Adrenal gland (tissue), 9 donors: ENCODE measurements at regions not wholly inside any gene's neighbourhood (a gene's known extent, or its start where the extent isn't known, plus 50 kb on each side); places are given as distances from the start of the nearest gene placed in this dataset.

Source experiments
- DNase-seq, 7 donors: peaks; one replicate each; pipeline ENCODE4 v3.0.0-alpha.2; 2019 to 2020
- H3K27ac ChIP-seq, 5 donors: fragments of 200-600 bp; sonication (generic) in 4 of 5; 1 replicate in 3 of 5; 2 replicates in 2 of 5; pipeline versions ENCODE4 v1.5.1 to v1.8.0; 2016 to 2020; ENCODE audit warnings: mild to moderate bottlenecking in 1 of 5
- H3K27me3 ChIP-seq: fragments of 200-600 bp; 2 replicates; pipeline ENCODE4 v1.8.0; 2021
- H3K36me3 ChIP-seq, 2 donors: fragments of 200-600 bp; replicated peaks in 1 of 2; 1 replicate in 1 of 2; 2 replicates in 1 of 2; pipeline versions ENCODE4 v1.5.1 to v1.8.0; 2018 to 2022
- H3K4me1 ChIP-seq, 2 donors: fragments of 200-600 bp; replicated peaks in 1 of 2; 1 replicate in 1 of 2; 2 replicates in 1 of 2; pipeline versions ENCODE4 v1.5.1 to v1.8.0; 2018 to 2021
- H3K4me3 ChIP-seq, 4 donors: fragments of 200-600 bp; sonication (generic) in 3 of 4; one replicate each; pipeline ENCODE4 v1.5.1; 2016 to 2018
- H3K9me3 ChIP-seq, 3 donors: fragments of 200-600 bp; sonication (generic) in 1 of 3; replicated peaks in 1 of 3; 1 replicate in 2 of 3; 2 replicates in 1 of 3; pipeline versions ENCODE4 v1.5.1 to v1.8.0; 2016 to 2021
- POLR2A ChIP-seq, 2 donors: fragments of 450-650 bp; IDR thresholded peaks; one replicate each; pipeline ENCODE4 v1.6.1; 2017; ENCODE audit warnings: antibody characterized with exemption in 2 of 2, mild to moderate bottlenecking in 2 of 2, moderate library complexity in 1 of 2
- WGBS, 4 donors: extraction: QIAGEN DNeasy Blood & Tissue Kit in 2 of 4; methylation state at CpG; one replicate each; pipeline versions ENCODE4 v1.1.5 to v1.1.7; 2013 to 2017; 5-methylcytosine and 5-hydroxymethylcytosine counted together
- intact Hi-C, 2 donors: fragments of 100-400 bp; cut with DNase I; formaldehyde crosslinking; loops; one replicate each; pipeline versions ENCODE4 v1.14.1 to v1.15.0; 2022 to 2023
- TF ChIP-seq, protein P1 (sequence below), 6 experiments: fragments of 450-650 bp in 4 of 6; fragments of 200-600 bp in 2 of 6; sonication (generic) in 1 of 6; IDR thresholded peaks; 1 replicate in 5 of 6; 2 replicates in 1 of 6; pipeline versions ENCODE4 v1.5.1 to v1.8.0; 2016 to 2021; ENCODE audit warnings: antibody characterized with exemption in 6 of 6, mild to moderate bottlenecking in 2 of 6, moderate library complexity in 1 of 6
- donor health status: healthy with polysubstance abuse.
- donor health status: Bipolar disorder and iron deficiency.
- donor health status: DM: yes; HTN: yes; CAD: no.
- donor health status: DM: no; HTN: no; CAD: no.
- donor health status: DM: no; HTN: no; CAD: no.

DNA sequence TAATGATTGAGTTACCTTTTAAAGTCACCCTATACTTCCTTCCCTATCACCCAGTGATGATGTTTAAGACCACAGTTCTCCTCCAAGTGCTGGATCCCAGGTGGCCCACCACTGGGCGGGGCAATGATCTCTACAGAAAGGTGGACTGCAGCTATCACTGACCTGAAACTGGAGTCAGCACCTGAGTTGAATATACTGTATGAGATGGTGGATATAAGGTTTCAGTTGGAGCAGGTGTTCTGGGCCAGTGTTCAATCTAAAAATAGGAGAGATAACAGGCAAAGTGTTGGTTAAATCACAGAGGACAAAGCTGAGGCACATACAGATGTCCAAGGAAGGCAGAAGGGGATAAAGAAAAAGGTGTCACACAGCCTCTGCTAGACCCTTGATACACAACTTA, 96.6 kb downstream of the SIPA1L2 start:
- 83 to 100% (median 90%) methylated on average over 1 of the region's 1 CpG for WGBS, 4 donors
- intact Hi-C loops: no loop called here
- Histone ChIP-seq H3K9me3 (no peaks in the 10 kb centered on the region), H3K36me3 (no peaks in the 10 kb centered on the region), H3K4me3 (no peak overlapping the region), H3K4me1 (no peaks in the 10 kb centered on the region), H3K27ac (no peak overlapping the region), H3K27me3 (no peaks in the 10 kb centered on the region)
- DNase-seq: no peak
- TF ChIP-seq POLR2A (IDR thresholded peaks at IDR 0.05): no peak
- TF ChIP-seq, protein P1, sequence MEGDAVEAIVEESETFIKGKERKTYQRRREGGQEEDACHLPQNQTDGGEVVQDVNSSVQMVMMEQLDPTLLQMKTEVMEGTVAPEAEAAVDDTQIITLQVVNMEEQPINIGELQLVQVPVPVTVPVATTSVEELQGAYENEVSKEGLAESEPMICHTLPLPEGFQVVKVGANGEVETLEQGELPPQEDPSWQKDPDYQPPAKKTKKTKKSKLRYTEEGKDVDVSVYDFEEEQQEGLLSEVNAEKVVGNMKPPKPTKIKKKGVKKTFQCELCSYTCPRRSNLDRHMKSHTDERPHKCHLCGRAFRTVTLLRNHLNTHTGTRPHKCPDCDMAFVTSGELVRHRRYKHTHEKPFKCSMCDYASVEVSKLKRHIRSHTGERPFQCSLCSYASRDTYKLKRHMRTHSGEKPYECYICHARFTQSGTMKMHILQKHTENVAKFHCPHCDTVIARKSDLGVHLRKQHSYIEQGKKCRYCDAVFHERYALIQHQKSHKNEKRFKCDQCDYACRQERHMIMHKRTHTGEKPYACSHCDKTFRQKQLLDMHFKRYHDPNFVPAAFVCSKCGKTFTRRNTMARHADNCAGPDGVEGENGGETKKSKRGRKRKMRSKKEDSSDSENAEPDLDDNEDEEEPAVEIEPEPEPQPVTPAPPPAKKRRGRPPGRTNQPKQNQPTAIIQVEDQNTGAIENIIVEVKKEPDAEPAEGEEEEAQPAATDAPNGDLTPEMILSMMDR (IDR thresholded peaks at IDR 0.05): no peak

DNA sequence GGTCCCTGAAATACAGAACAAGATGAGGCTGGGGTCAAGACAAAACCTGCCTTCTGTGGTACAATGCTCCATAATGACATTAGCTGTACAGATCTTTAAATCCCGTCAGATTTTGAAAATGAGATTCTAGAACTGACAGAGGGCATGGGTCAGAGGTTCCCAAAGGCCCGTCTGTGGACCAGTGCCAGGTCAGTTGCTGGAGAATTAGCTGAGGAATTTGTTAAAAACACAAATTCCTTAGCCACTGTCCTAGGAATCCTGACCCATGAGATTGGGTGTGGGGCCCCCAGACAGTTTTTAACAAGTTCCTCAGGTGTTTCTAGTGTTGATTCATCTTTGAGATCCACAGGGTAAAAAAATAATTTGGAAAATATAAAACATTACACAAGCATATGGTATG, 97.0 kb downstream of the SIPA1L2 start:
- Histone ChIP-seq H3K9me3 (no peaks in the 10 kb centered on the region), H3K4me3 (no peak overlapping the region), H3K27me3 (no peaks in the 10 kb centered on the region), H3K4me1 (no peaks in the 10 kb centered on the region), H3K36me3 (no peaks in the 10 kb centered on the region), H3K27ac (no peak overlapping the region)
- intact Hi-C loops: no loop called here
- 73 to 92% (median 82%) methylated on average over 2 of the region's 2 CpGs for WGBS, 4 donors
- DNase-seq: no peak
- TF ChIP-seq, protein P1 (IDR thresholded peaks at IDR 0.05): no peak
- no peak for TF ChIP-seq POLR2A (IDR thresholded peaks at IDR 0.05)

DNA sequence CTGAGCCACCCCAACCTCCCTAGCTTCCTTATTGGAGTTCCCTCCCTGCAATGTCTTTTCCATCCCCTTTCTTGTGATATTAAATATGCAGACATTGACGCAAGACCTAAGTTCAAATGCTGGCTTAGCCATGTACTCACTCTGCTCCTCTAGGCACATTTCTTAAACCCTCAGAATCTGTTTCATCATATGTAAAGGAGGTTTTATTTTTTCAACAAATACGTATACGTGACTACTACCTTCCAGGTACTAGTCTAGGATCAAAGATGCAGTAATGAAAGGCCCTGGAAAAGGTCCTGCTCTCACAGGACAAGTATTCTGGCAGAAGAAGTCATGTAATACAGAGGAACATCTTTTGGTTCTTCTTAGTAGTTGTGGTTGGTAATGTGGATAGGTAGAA, 98.6 kb downstream of the SIPA1L2 start:
- Histone ChIP-seq H3K4me3 (no peak overlapping the region), H3K9me3 (no peaks in the 10 kb centered on the region), H3K36me3 (no peaks in the 10 kb centered on the region), H3K27me3 (no peaks in the 10 kb centered on the region), H3K27ac (no peak overlapping the region), H3K4me1 (no peaks in the 10 kb centered on the region)
- no peak for DNase-seq
- intact Hi-C loops: no loop called here
- 93 to 99% (median 96%) methylated on average over 3 of the region's 3 CpGs for WGBS, 4 donors
- TF ChIP-seq POLR2A (IDR thresholded peaks at IDR 0.05): no peak
- TF ChIP-seq, protein P1 (IDR thresholded peaks at IDR 0.05): no peak

DNA sequence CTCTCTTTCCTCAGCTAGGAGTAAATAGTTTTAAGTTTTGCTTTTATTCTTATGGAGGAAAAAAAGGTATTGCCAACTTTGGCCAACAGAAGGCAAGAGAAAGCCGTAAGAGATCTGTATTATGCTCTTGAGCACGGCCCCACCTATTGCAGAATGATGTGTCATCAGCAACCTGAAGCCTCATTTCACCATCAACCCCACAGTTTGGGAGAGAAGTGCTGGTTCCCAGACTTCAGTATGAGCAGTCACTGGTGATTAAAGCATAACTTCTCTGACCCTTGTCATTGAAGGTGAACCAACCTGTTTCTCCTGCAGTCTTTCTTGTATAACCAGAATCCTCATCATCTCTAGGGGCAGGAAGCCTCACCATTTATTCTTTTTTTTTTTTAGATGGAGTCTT, 100.2 kb downstream of the SIPA1L2 start:
- Histone ChIP-seq H3K4me3 (no peak overlapping the region), H3K27me3 (no peaks in the 10 kb centered on the region), H3K27ac (no peak overlapping the region), H3K9me3 (no peaks in the 10 kb centered on the region), H3K36me3 (no peaks in the 10 kb centered on the region), H3K4me1 (no peaks in the 10 kb centered on the region)
- 94 to 100% (median 99%) methylated on average over 2 of the region's 2 CpGs for WGBS, 4 donors
- TF ChIP-seq, protein P1 (IDR thresholded peaks at IDR 0.05): no peak
- TF ChIP-seq POLR2A (IDR thresholded peaks at IDR 0.05): no peak
- intact Hi-C loops: no loop called here
- no peak for DNase-seq
